OCI-LY7 (cell line): ENCODE measurements at regions not wholly inside any gene's neighbourhood (a gene's known extent, or its start where the extent isn't known, plus 50 kb on each side); places are given as distances from the start of the nearest gene placed in this dataset.

ENCODE experiments used
- CTCF ChIP-seq: fragments of 200-600 bp; sonication (generic); conservative IDR thresholded peaks from 2 replicates; pipeline ENCODE4 v1.5.1; 2014; ENCODE audit warnings: mild to moderate bottlenecking, antibody characterized with exemption, low read length, moderate library complexity, mixed read lengths
- EZH2phosphoT487 ChIP-seq: fragments of 200-600 bp; sonication (generic); IDR thresholded peaks from 2 replicates; pipeline ENCODE4 v1.6.1; 2018; ENCODE audit warnings: low read depth, borderline replicate concordance, mild to moderate bottlenecking, mixed run types, antibody characterized with exemption, low read length, moderate library complexity, mixed read lengths

- TF ChIP-seq CTCF (no peak), EZH2phosphoT487 (no peak)
These were observed 496.0 kb downstream of the CDH8 start for GRCh38 chr16:61540216-61540615.
